Liver (tissue), 7 donors: ENCODE measurements at regions not wholly inside any gene's neighbourhood (a gene's known extent, or its start where the extent isn't known, plus 50 kb on each side); places are given as distances from the start of the nearest gene placed in this dataset.

Source experiments
- DNase-seq: peaks from one replicate; pipeline ENCODE4 v3.0.0-alpha.2; 2017; ENCODE audit warnings: low spot score
- H3K27ac ChIP-seq, 2 donors: one replicate each; pipeline ENCODE4 v1.7.0; 2013; ENCODE audit warnings: inconsistent platforms in 2 of 2, low read length in 2 of 2, control low read depth in 1 of 2, low read depth in 1 of 2, mild to moderate bottlenecking in 1 of 2
- H3K27me3 ChIP-seq, 4 donors: one replicate each; pipeline versions ENCODE4 v1.6.1 to v1.7.0; 2013; ENCODE audit warnings: low read length in 3 of 4, inconsistent platforms in 1 of 4, mild to moderate bottlenecking in 1 of 4, moderate library complexity in 1 of 4; ENCODE audit not compliant: control insufficient read depth in 4 of 4, insufficient read depth in 4 of 4
- H3K36me3 ChIP-seq, 4 donors: one replicate each; pipeline versions ENCODE4 v1.6.1 to v1.7.0; 2013; ENCODE audit warnings: low read length in 3 of 4, mild to moderate bottlenecking in 3 of 4, low read depth in 1 of 4, moderate library complexity in 1 of 4; ENCODE audit not compliant: control insufficient read depth in 4 of 4, insufficient read depth in 3 of 4
- H3K4me1 ChIP-seq, 4 donors: one replicate each; pipeline versions ENCODE4 v1.6.1 to v1.7.0; 2013; ENCODE audit warnings: low read length in 3 of 4, mild to moderate bottlenecking in 3 of 4, moderate library complexity in 1 of 4; ENCODE audit not compliant: control insufficient read depth in 4 of 4, insufficient read depth in 4 of 4
- H3K4me3 ChIP-seq, 3 donors: one replicate each; pipeline versions ENCODE4 v1.6.1 to v1.7.0; 2013; ENCODE audit warnings: low read length in 3 of 3, control low read depth in 1 of 3, low read depth in 1 of 3, mild to moderate bottlenecking in 1 of 3
- H3K9ac ChIP-seq, 2 donors: one replicate each; pipeline ENCODE4 v1.7.0; 2013; ENCODE audit warnings: low read length in 2 of 2, mild to moderate bottlenecking in 2 of 2, moderate library complexity in 2 of 2, control low read depth in 1 of 2, low read depth in 1 of 2
- H3K9me3 ChIP-seq, 4 donors: one replicate each; pipeline versions ENCODE4 v1.6.1 to v1.7.0; 2013; ENCODE audit warnings: low read length in 3 of 4; ENCODE audit not compliant: control insufficient read depth in 4 of 4
- EGR1 ChIP-seq, 2 donors: IDR thresholded peaks; 2 replicates each; pipeline ENCODE4 v1.6.1; 2016 to 2018; ENCODE audit warnings: antibody characterized with exemption in 2 of 2, low read depth in 2 of 2
- FOXA1 ChIP-seq: IDR thresholded peaks from 2 replicates; pipeline ENCODE4 v1.6.1; 2016; ENCODE audit warnings: antibody characterized with exemption
- FOXA2 ChIP-seq: IDR thresholded peaks from 2 replicates; pipeline ENCODE4 v1.6.1; 2016; ENCODE audit warnings: antibody characterized with exemption
- GABPA ChIP-seq, 2 donors: IDR thresholded peaks in 1 of 2; conservative IDR thresholded peaks in 1 of 2; 2 replicates each; pipeline ENCODE4 v1.6.1; 2016; ENCODE audit warnings: antibody characterized with exemption in 2 of 2, mild to moderate bottlenecking in 1 of 2, moderate library complexity in 1 of 2
- HNF4A ChIP-seq, 2 donors: conservative IDR thresholded peaks; 2 replicates each; pipeline ENCODE4 v1.6.1; 2016; ENCODE audit warnings: antibody characterized with exemption in 2 of 2, mild to moderate bottlenecking in 2 of 2
- HNF4G ChIP-seq: IDR thresholded peaks from 2 replicates; pipeline ENCODE4 v1.6.1; 2016; ENCODE audit warnings: antibody characterized with exemption
- JUND ChIP-seq, 2 donors: IDR thresholded peaks; 2 replicates each; pipeline ENCODE4 v1.6.1; 2016; ENCODE audit warnings: antibody characterized with exemption in 2 of 2
- RAD21 ChIP-seq, 2 donors: IDR thresholded peaks; 2 replicates each; pipeline ENCODE4 v1.6.1; 2016; ENCODE audit warnings: antibody characterized with exemption in 2 of 2, mild to moderate bottlenecking in 2 of 2
- RXRA ChIP-seq, 2 donors: IDR thresholded peaks; 2 replicates each; pipeline ENCODE4 v1.6.1; 2017 to 2018; ENCODE audit warnings: antibody characterized with exemption in 2 of 2, mild to moderate bottlenecking in 1 of 2
- SP1 ChIP-seq: IDR thresholded peaks from 2 replicates; pipeline ENCODE4 v1.6.1; 2018; ENCODE audit warnings: antibody characterized with exemption, mild to moderate bottlenecking
- TAF1 ChIP-seq: conservative IDR thresholded peaks from 2 replicates; pipeline ENCODE4 v1.6.1; 2016; ENCODE audit warnings: antibody characterized with exemption, mild to moderate bottlenecking
- YY1 ChIP-seq: IDR thresholded peaks from 2 replicates; pipeline ENCODE4 v1.6.1; 2016; ENCODE audit warnings: antibody characterized with exemption, mild to moderate bottlenecking
- WGBS: extraction: QIAGEN DNeasy Blood & Tissue Kit; methylation state at CpG from one replicate; pipeline ENCODE4 v1.1.7; 2013; 5-methylcytosine and 5-hydroxymethylcytosine counted together
- TF ChIP-seq, protein P1 (sequence below): IDR thresholded peaks from 2 replicates; pipeline ENCODE4 v1.6.1; 2016; ENCODE audit warnings: antibody characterized with exemption
- TF ChIP-seq, protein P2 (sequence below): IDR thresholded peaks from 2 replicates; pipeline ENCODE4 v1.6.1; 2016; ENCODE audit warnings: antibody characterized with exemption, mild to moderate bottlenecking
- TF ChIP-seq, protein P3 (sequence below): IDR thresholded peaks from 2 replicates; pipeline ENCODE4 v1.6.1; 2016; ENCODE audit warnings: antibody characterized with exemption
- donor health status: healthy.
- donor health status: healthy.
- donor health status: healthy.
- donor health status: healthy.

DNA sequence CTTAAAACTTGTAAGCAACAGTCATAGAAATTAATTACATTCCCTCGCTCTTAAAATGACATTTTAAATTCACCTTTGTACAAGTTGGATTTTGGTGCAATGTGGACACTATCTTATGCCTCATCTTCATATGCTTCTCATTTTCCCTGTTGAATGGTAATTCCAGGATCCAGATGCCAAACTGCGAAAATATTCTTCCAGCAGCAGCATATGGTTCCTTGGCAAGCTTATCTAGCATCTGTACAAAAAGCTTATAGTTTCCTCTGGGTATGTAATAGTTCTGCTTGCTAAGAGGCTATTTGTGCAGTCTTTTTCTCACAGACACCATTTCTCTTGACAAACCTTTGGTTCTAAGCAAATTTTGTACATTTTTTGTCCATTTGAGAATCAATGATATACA lies 2079.7 kb upstream of the AGA start:
- no peak overlapping the region for H3K4me3 ChIP-seq
- WGBS = 70% methylated on average over 2 of the region's 2 CpGs
- H3K9me3 ChIP-seq = peaks cover 0 to 2% (median 0%) of the 10 kb centered on the region in 4 donors
- H3K9ac ChIP-seq = no peak overlapping the region
- TF ChIP-seq GABPA (IDR thresholded peaks at IDR 0.05 in 1 of 2, conservative IDR thresholded peaks at IDR 0.05 in 1 of 2) = no peak
- no peak for TF ChIP-seq JUND (IDR thresholded peaks at IDR 0.05)
- no peak for TF ChIP-seq TAF1
- TF ChIP-seq RAD21 (IDR thresholded peaks at IDR 0.05) = no peak
- no peak for TF ChIP-seq HNF4G
- no peak for TF ChIP-seq RXRA (IDR thresholded peaks at IDR 0.05)
- TF ChIP-seq YY1 = no peak
- TF ChIP-seq, protein P1, sequence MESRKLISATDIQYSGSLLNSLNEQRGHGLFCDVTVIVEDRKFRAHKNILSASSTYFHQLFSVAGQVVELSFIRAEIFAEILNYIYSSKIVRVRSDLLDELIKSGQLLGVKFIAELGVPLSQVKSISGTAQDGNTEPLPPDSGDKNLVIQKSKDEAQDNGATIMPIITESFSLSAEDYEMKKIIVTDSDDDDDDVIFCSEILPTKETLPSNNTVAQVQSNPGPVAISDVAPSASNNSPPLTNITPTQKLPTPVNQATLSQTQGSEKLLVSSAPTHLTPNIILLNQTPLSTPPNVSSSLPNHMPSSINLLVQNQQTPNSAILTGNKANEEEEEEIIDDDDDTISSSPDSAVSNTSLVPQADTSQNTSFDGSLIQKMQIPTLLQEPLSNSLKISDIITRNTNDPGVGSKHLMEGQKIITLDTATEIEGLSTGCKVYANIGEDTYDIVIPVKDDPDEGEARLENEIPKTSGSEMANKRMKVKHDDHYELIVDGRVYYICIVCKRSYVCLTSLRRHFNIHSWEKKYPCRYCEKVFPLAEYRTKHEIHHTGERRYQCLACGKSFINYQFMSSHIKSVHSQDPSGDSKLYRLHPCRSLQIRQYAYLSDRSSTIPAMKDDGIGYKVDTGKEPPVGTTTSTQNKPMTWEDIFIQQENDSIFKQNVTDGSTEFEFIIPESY = no peak
- TF ChIP-seq, protein P2, sequence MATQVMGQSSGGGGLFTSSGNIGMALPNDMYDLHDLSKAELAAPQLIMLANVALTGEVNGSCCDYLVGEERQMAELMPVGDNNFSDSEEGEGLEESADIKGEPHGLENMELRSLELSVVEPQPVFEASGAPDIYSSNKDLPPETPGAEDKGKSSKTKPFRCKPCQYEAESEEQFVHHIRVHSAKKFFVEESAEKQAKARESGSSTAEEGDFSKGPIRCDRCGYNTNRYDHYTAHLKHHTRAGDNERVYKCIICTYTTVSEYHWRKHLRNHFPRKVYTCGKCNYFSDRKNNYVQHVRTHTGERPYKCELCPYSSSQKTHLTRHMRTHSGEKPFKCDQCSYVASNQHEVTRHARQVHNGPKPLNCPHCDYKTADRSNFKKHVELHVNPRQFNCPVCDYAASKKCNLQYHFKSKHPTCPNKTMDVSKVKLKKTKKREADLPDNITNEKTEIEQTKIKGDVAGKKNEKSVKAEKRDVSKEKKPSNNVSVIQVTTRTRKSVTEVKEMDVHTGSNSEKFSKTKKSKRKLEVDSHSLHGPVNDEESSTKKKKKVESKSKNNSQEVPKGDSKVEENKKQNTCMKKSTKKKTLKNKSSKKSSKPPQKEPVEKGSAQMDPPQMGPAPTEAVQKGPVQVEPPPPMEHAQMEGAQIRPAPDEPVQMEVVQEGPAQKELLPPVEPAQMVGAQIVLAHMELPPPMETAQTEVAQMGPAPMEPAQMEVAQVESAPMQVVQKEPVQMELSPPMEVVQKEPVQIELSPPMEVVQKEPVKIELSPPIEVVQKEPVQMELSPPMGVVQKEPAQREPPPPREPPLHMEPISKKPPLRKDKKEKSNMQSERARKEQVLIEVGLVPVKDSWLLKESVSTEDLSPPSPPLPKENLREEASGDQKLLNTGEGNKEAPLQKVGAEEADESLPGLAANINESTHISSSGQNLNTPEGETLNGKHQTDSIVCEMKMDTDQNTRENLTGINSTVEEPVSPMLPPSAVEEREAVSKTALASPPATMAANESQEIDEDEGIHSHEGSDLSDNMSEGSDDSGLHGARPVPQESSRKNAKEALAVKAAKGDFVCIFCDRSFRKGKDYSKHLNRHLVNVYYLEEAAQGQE = no peak
- no peak for TF ChIP-seq SP1
- H3K36me3 ChIP-seq = no peaks in the 10 kb centered on the region
- H3K4me1 ChIP-seq = no peaks in the 10 kb centered on the region
- no peaks in the 10 kb centered on the region for H3K27me3 ChIP-seq
- no peak overlapping the region for H3K27ac ChIP-seq
- DNase-seq = no peak

DNA sequence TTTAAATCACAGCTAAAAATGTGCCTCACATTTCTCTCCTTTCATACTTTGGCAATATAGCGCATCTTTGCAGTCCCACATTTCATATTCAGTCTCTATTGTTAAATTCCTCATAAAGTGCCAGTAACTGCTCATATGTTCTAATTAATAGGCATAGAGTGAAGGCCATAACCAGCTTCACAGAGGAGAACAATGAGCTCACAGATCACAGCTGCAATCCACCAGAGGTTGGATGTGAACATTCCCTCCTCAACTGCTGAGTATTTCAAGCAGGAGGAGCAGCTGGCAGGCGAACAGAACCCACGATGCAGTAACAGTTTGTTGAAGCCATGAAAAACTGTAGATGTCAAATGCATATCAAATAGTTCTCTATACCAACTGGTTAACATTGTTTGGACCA lies 2088.7 kb upstream of the AGA start:
- TF ChIP-seq YY1 (no peak), HNF4G (no peak)
- WGBS = 64% methylated on average over 3 of the region's 3 CpGs
- H3K9me3 ChIP-seq = no peaks in the 10 kb centered on the region
- H3K4me1 ChIP-seq = no peaks in the 10 kb centered on the region
- no peaks in the 10 kb centered on the region for H3K36me3 ChIP-seq
- H3K27me3 ChIP-seq = no peaks in the 10 kb centered on the region
- no peak overlapping the region for H3K27ac ChIP-seq
- no peak for DNase-seq
- H3K9ac ChIP-seq = no peak overlapping the region
- no peak overlapping the region for H3K4me3 ChIP-seq

DNA sequence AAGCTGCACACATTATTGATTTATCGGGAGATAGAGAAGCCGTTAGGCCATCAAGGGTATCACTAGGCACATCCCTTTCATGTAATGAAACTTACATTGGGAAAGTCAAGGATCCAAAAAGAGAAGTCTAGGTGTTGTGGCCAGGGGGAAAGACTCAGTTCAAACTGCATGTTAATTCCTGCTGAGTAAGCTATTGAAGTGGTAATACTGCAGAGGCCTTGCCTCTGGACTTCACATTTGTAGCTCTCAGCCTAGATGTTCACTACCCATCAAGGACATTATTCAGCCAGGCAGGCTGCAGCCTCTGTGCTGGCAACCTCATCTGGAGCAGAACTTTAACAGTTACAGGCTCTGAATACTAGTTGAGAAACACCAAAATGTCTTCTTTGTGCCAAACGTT lies 2094.5 kb upstream of the AGA start:
- H3K27ac ChIP-seq = no peak overlapping the region
- no peak for DNase-seq
- no peaks in the 10 kb centered on the region for H3K36me3 ChIP-seq
- no peaks in the 10 kb centered on the region for H3K4me1 ChIP-seq
- no peaks in the 10 kb centered on the region for H3K27me3 ChIP-seq
- WGBS = 56% methylated on average over 3 of the region's 3 CpGs
- H3K4me3 ChIP-seq = no peak overlapping the region
- no peaks in the 10 kb centered on the region for H3K9me3 ChIP-seq
- H3K9ac ChIP-seq = no peak overlapping the region
- TF ChIP-seq, protein P1 = no peak
- TF ChIP-seq HNF4G = no peak
- TF ChIP-seq SP1 = no peak
- TF ChIP-seq, protein P2 = no peak
- no peak for TF ChIP-seq JUND (IDR thresholded peaks at IDR 0.05)
- no peak for TF ChIP-seq FOXA1
- TF ChIP-seq GABPA (IDR thresholded peaks at IDR 0.05 in 1 of 2, conservative IDR thresholded peaks at IDR 0.05 in 1 of 2) = no peak
- no peak for TF ChIP-seq FOXA2
- no peak for TF ChIP-seq EGR1 (IDR thresholded peaks at IDR 0.05; ENCODE audit: low read depth in 2 of 2)
- TF ChIP-seq, protein P3, sequence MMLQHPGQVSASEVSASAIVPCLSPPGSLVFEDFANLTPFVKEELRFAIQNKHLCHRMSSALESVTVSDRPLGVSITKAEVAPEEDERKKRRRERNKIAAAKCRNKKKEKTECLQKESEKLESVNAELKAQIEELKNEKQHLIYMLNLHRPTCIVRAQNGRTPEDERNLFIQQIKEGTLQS = no peak
- TF ChIP-seq HNF4A (conservative IDR thresholded peaks at IDR 0.05) = no peak
- TF ChIP-seq TAF1 = no peak
